Cardiac muscle cell (in vitro differentiated cells and primary cell): ENCODE measurements at regions not wholly inside any gene's neighbourhood (a gene's known extent, or its start where the extent isn't known, plus 50 kb on each side); places are given as distances from the start of the nearest gene placed in this dataset.

ENCODE experiments used
- DNase-seq, 2 donors: peaks; one replicate each; pipeline versions ENCODE4 v3.0.0 to v3.0.0-alpha.2; 2010 to 2017; ENCODE audit warnings: low read depth in 1 of 2, low spot score in 1 of 2
- H3K27ac ChIP-seq: fragments of 200-600 bp; sonication (generic); 2 replicates; pipeline ENCODE4 v1.5.1; 2016
- H3K27me3 ChIP-seq: fragments of 200-600 bp; sonication (generic); 2 replicates; pipeline ENCODE4 v1.6.0; 2016; ENCODE audit warnings: control low read depth
- H3K36me3 ChIP-seq: fragments of 200-600 bp; sonication (generic); 2 replicates; pipeline ENCODE4 v1.5.1; 2016; ENCODE audit warnings: control low read depth
- H3K4me1 ChIP-seq: fragments of 200-600 bp; sonication (generic); 2 replicates; pipeline ENCODE4 v1.8.1; 2017; ENCODE audit warnings: low read depth, mild to moderate bottlenecking, mixed run types
- H3K4me3 ChIP-seq: fragments of 200-600 bp; sonication (generic); 2 replicates; pipeline ENCODE4 v1.5.1; 2016; ENCODE audit warnings: mild to moderate bottlenecking
- H3K9me3 ChIP-seq: fragments of 200-600 bp; sonication (generic); 2 replicates; pipeline ENCODE4 v1.5.1; 2017; ENCODE audit warnings: low read depth, mild to moderate bottlenecking, control low read depth
- TF ChIP-seq, protein P1 (sequence below): IDR thresholded peaks from 2 replicates; pipeline ENCODE4 v1.5.1; 2012; ENCODE audit warnings: low read depth, mild to moderate bottlenecking, low read length

DNA sequence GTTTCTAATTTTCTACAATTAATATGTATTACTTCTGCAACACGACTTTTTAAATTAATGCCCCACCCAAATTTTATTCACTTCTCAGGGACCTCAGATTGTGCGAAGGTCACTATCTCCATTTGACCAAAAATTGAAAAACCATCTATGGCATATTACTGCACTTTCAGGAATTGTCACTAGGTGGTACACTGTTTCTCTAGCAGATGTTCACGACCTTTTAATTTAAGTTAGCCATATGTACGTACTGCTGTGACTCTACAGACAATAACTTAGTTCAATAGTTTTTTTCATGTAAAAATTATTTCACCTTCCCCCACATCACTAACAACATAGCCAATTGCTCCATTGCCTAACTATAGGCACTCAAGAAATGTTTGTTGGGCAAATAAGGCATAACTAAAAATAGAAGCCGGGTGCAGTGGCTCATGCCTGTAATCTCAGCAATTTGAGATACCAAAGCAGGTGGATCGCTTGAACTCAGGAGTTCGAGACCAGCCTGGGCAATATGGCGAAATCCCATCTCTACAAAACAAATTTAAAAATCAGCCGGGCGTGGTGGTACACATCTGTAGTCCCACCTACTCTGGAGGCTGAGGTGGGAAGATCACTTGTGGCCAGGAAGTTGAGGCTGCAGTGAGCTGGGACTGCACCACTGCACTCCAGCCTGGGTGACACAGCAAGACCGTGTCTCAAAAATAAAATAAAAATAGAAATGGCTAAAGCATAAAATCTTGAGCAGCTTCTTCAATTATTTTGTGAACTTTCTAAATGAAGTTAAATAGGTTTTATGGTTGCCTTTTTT lies 75.7 kb upstream of the PKN2 start:
- Histone ChIP-seq H3K9me3 (no peaks in the 10 kb centered on the region), H3K27me3 (no peaks in the 10 kb centered on the region), H3K4me1 (peaks cover 3% of the 10 kb centered on the region), H3K36me3 (no peaks in the 10 kb centered on the region), H3K4me3 (no peak overlapping the region), H3K27ac (no peak overlapping the region)
- TF ChIP-seq, protein P1, sequence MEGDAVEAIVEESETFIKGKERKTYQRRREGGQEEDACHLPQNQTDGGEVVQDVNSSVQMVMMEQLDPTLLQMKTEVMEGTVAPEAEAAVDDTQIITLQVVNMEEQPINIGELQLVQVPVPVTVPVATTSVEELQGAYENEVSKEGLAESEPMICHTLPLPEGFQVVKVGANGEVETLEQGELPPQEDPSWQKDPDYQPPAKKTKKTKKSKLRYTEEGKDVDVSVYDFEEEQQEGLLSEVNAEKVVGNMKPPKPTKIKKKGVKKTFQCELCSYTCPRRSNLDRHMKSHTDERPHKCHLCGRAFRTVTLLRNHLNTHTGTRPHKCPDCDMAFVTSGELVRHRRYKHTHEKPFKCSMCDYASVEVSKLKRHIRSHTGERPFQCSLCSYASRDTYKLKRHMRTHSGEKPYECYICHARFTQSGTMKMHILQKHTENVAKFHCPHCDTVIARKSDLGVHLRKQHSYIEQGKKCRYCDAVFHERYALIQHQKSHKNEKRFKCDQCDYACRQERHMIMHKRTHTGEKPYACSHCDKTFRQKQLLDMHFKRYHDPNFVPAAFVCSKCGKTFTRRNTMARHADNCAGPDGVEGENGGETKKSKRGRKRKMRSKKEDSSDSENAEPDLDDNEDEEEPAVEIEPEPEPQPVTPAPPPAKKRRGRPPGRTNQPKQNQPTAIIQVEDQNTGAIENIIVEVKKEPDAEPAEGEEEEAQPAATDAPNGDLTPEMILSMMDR, result peak; percentile 67
- DNase-seq, result peak; percentile 43 to 61

GRCh38 chr1:88609051-88609450 lies 75.0 kb upstream of the PKN2 start:
- Histone ChIP-seq H3K9me3 (no peaks in the 10 kb centered on the region), H3K4me3 (no peak overlapping the region), H3K27me3 (no peaks in the 10 kb centered on the region), H3K27ac (no peak overlapping the region), H3K36me3 (no peaks in the 10 kb centered on the region), H3K4me1 (peaks cover 3% of the 10 kb centered on the region)
- peak in 1 of 2 donors; percentile 49 for DNase-seq
- TF ChIP-seq, protein P1, result no peak

GRCh38 chr1:88610687-88611086 lies 73.4 kb upstream of the PKN2 start:
- Histone ChIP-seq H3K27ac (no peak overlapping the region), H3K4me3 (no peak overlapping the region), H3K4me1 (peaks cover 3% of the 10 kb centered on the region), H3K9me3 (no peaks in the 10 kb centered on the region), H3K27me3 (no peaks in the 10 kb centered on the region), H3K36me3 (no peaks in the 10 kb centered on the region)
- TF ChIP-seq, protein P1, result no peak
- no peak for DNase-seq

DNA sequence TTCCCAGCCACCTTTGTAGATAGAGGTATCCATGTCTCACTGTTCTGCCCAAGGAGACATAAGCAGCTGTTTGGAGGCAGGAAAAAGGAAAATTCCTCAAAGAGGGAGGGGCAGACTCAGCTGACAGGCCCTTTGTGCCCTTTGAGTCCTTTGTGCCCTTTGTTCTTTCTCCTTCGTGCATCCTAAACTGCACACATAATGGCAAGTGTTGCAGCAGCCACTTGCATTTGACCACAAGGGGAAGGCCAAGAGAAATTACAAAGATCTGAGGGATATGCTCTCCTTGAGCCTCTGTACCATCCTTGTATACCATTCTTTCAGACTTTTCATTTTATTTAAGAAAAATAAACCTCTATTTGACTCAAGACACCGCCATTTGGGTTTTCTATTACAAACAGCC lies 71.8 kb upstream of the PKN2 start:
- TF ChIP-seq, protein P1, result no peak
- Histone ChIP-seq H3K9me3 (no peaks in the 10 kb centered on the region), H3K27me3 (no peaks in the 10 kb centered on the region), H3K4me3 (no peak overlapping the region), H3K4me1 (peaks cover 3% of the 10 kb centered on the region), H3K36me3 (no peaks in the 10 kb centered on the region), H3K27ac (no peak overlapping the region)
- DNase-seq, result no peak

- no peak overlapping the region for H3K27ac ChIP-seq
- H3K4me3 ChIP-seq, result no peak overlapping the region
- H3K4me1 ChIP-seq, result peaks cover 3% of the 10 kb centered on the region
- DNase-seq, result no peak
- H3K27me3 ChIP-seq, result no peaks in the 10 kb centered on the region
- TF ChIP-seq, protein P1, result no peak
- no peaks in the 10 kb centered on the region for H3K36me3 ChIP-seq
- no peaks in the 10 kb centered on the region for H3K9me3 ChIP-seq
Observed at GRCh38 chr1:88612773-88613172, 71.3 kb upstream of the PKN2 start.
